Prostate gland (tissue), 2 donors: ENCODE measurements at regions not wholly inside any gene's neighbourhood (a gene's known extent, or its start where the extent isn't known, plus 50 kb on each side); places are given as distances from the start of the nearest gene placed in this dataset.

Experiments used
- DNase-seq: peaks from one replicate; pipeline ENCODE4 v3.0.0-alpha.2; 2019; ENCODE audit warnings: low spot score
- H3K27ac ChIP-seq, 2 donors: fragments of 200-600 bp; sonication (generic); 2 replicates each; pipeline ENCODE4 v1.5.1; 2017 to 2019
- H3K27me3 ChIP-seq: fragments of 200-600 bp; sonication (generic); replicated peaks from 2 replicates; pipeline ENCODE4 v1.5.1; 2019; ENCODE audit not compliant: insufficient read depth
- H3K36me3 ChIP-seq, 2 donors: fragments of 200-600 bp; sonication (generic); 1 replicate in 1 of 2; 2 replicates in 1 of 2; pipeline versions ENCODE4 v1.5.1 to v1.8.1; 2017 to 2019
- H3K4me1 ChIP-seq: fragments of 200-600 bp; sonication (generic); replicated peaks from 2 replicates; pipeline ENCODE4 v1.5.1; 2019
- H3K4me3 ChIP-seq, 2 donors: fragments of 200-600 bp; sonication (generic); 2 replicates each; pipeline ENCODE4 v1.5.1; 2017 to 2019
- H3K9me3 ChIP-seq: fragments of 200-600 bp; sonication (generic); 2 replicates; pipeline ENCODE4 v1.5.1; 2017
- CTCF ChIP-seq, 4 experiments: fragments of 200-600 bp in 2 of 4; fragments of 450-650 bp in 2 of 4; sonication (generic) in 2 of 4; IDR thresholded peaks; 1 replicate in 3 of 4; 2 replicates in 1 of 4; pipeline ENCODE4 v1.5.1; 2016 to 2019; ENCODE audit warnings: antibody characterized with exemption in 4 of 4, mild to moderate bottlenecking in 2 of 4, moderate library complexity in 2 of 4
- POLR2A ChIP-seq: fragments of 450-650 bp; IDR thresholded peaks from one replicate; pipeline ENCODE4 v1.6.1; 2016; ENCODE audit warnings: antibody characterized with exemption, mild to moderate bottlenecking
- POLR2AphosphoS5 ChIP-seq: sonication (generic); formaldehyde crosslinking; IDR thresholded peaks from one replicate; pipeline ENCODE4 v1.6.1; 2017; ENCODE audit warnings: antibody characterized with exemption
- WGBS: methylation state at CpG from one replicate; pipeline ENCODE4 v1.1.5; 2018; 5-methylcytosine and 5-hydroxymethylcytosine counted together
- intact Hi-C: fragments of 100-400 bp; cut with DNase I; formaldehyde crosslinking; loops from one replicate; pipeline ENCODE4 v1.14.2; 2022

- 64% methylated on average over 3 of the region's 3 CpGs for WGBS
- no peak for DNase-seq
- Histone ChIP-seq H3K4me3 (no peak overlapping the region), H3K27ac (no peak overlapping the region), H3K4me1 (no peaks in the 10 kb centered on the region), H3K36me3 (no peaks in the 10 kb centered on the region), H3K9me3 (no peaks in the 10 kb centered on the region), H3K27me3 (no peaks in the 10 kb centered on the region)
- intact Hi-C loops = no loop called here
- TF ChIP-seq CTCF (IDR thresholded peaks at IDR 0.05) = no peak
- no peak for TF ChIP-seq POLR2A
- no peak for TF ChIP-seq POLR2AphosphoS5
Measured at GRCh38 chr6:79864421-79864820, 82.9 kb downstream of the ELOVL4 start.

GRCh38 chr6:79864001-79864400 lies 83.4 kb downstream of the ELOVL4 start:
- no peaks in the 10 kb centered on the region for H3K36me3 ChIP-seq
- TF ChIP-seq POLR2A (no peak), POLR2AphosphoS5 (no peak), CTCF (IDR thresholded peaks at IDR 0.05) (no peak)
- H3K4me1 ChIP-seq = no peaks in the 10 kb centered on the region
- WGBS = 81% methylated on average over 1 of the region's 1 CpG
- no peak overlapping the region for H3K27ac ChIP-seq
- H3K9me3 ChIP-seq = no peaks in the 10 kb centered on the region
- H3K4me3 ChIP-seq = no peak overlapping the region
- H3K27me3 ChIP-seq = no peaks in the 10 kb centered on the region
- intact Hi-C loops = no loop called here
- no peak for DNase-seq

- H3K4me1 ChIP-seq = no peaks in the 10 kb centered on the region
- TF ChIP-seq POLR2A = no peak
- TF ChIP-seq CTCF (IDR thresholded peaks at IDR 0.05) = no peak
- TF ChIP-seq POLR2AphosphoS5 = no peak
- no peak for DNase-seq
- WGBS = 87% methylated on average over 1 of the region's 1 CpG
- H3K4me3 ChIP-seq = no peak overlapping the region
- intact Hi-C loops = no loop called here
- no peaks in the 10 kb centered on the region for H3K27me3 ChIP-seq
- no peaks in the 10 kb centered on the region for H3K9me3 ChIP-seq
- no peak overlapping the region for H3K27ac ChIP-seq
- H3K36me3 ChIP-seq = no peaks in the 10 kb centered on the region
Measured at GRCh38 chr6:79863566-79863965, 83.8 kb downstream of the ELOVL4 start.

GRCh38 chr6:79862711-79863110 lies 84.6 kb downstream of the ELOVL4 start:
- no peak for DNase-seq
- no peaks in the 10 kb centered on the region for H3K27me3 ChIP-seq
- TF ChIP-seq POLR2A (no peak), CTCF (IDR thresholded peaks at IDR 0.05) (no peak), POLR2AphosphoS5 (no peak)
- H3K36me3 ChIP-seq = no peaks in the 10 kb centered on the region
- no peaks in the 10 kb centered on the region for H3K4me1 ChIP-seq
- no peak overlapping the region for H3K27ac ChIP-seq
- intact Hi-C loops = no loop called here
- no peaks in the 10 kb centered on the region for H3K9me3 ChIP-seq
- 97% methylated on average over 1 of the region's 1 CpG for WGBS
- no peak overlapping the region for H3K4me3 ChIP-seq

GRCh38 chr6:79862126-79862525 lies 85.2 kb downstream of the ELOVL4 start:
- Histone ChIP-seq H3K27ac (no peak overlapping the region), H3K4me1 (no peaks in the 10 kb centered on the region), H3K4me3 (no peak overlapping the region), H3K9me3 (no peaks in the 10 kb centered on the region), H3K36me3 (no peaks in the 10 kb centered on the region), H3K27me3 (no peaks in the 10 kb centered on the region)
- WGBS = 78% methylated on average over 3 of the region's 3 CpGs
- TF ChIP-seq POLR2A (no peak), CTCF (IDR thresholded peaks at IDR 0.05) (no peak), POLR2AphosphoS5 (no peak)
- intact Hi-C loops = no loop called here
- no peak for DNase-seq
